K562 (cell line): ENCODE measurements at regions not wholly inside any gene's neighbourhood (a gene's known extent, or its start where the extent isn't known, plus 50 kb on each side); places are given as distances from the start of the nearest gene placed in this dataset.

Experiments
- CREB1 ChIP-seq, 2 experiments: sonication (generic) in 1 of 2; formaldehyde crosslinking in 1 of 2; IDR thresholded peaks; 2 replicates each; pipeline versions ENCODE4 v1.6.1 to v1.8.0; 2012 to 2022; ENCODE audit warnings: inconsistent platforms in 1 of 2, mild to moderate bottlenecking in 1 of 2, missing genetic modification reagents in 1 of 2, moderate library complexity in 1 of 2
- ERF ChIP-seq: fragments of 450-650 bp; formaldehyde crosslinking; IDR thresholded peaks from 2 replicates; pipeline ENCODE4 v1.4.0; 2020; ENCODE audit warnings: mild to moderate bottlenecking, mixed read lengths
- RFX5 ChIP-seq: IDR thresholded peaks from 2 replicates; pipeline ENCODE4 v1.6.1; 2011; ENCODE audit warnings: low read depth, mild to moderate bottlenecking, improper control_type of control experiment, low read length
- SIX5 ChIP-seq, 2 experiments: IDR thresholded peaks; 2 replicates each; pipeline ENCODE4 v1.6.1; 2011; ENCODE audit warnings: low read length in 2 of 2, borderline replicate concordance in 1 of 2, low read depth in 1 of 2, mild to moderate bottlenecking in 1 of 2, moderate library complexity in 1 of 2; ENCODE audit not compliant: insufficient read depth in 1 of 2

- TF ChIP-seq RFX5 (no peak), ERF (CRISPR knock-in tag) (no peak), CREB1 (IDR thresholded peaks at IDR 0.05) (no peak), CREB1 (CRISPR knock-in tag; IDR thresholded peaks at IDR 0.05) (no peak), SIX5 (IDR thresholded peaks at IDR 0.05; ENCODE audit: borderline replicate concordance in 1 of 2, insufficient read depth in 1 of 2, low read depth in 1 of 2, low read length in 2 of 2) (no peak)
Observed at GRCh38 chr2:224161712-224162111, 122.6 kb upstream of the SERPINE2 start.
